ENCODE measurements at regions not wholly inside any gene's neighbourhood (a gene's known extent, or its start where the extent isn't known, plus 50 kb on each side); places are given as distances from the start of the nearest gene placed in this dataset.

DNA sequence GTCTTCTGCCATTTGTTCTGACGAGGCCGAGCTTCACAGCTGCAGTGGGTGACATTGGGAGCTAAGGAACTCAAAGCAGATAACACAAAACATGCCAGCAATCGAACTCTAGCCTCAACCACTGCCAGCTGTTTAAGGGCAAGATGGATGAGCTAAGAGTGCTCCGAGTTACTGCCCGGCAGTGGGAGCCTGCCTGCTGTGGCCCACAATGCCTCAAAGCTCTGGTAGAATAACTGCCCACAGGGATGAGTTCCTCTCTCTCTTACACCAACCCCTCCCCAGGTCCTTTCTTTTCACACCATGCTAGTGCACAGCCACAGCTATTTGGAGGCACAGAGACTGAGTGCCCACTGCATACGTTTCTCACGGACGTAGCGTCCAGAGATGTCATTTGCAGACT is 330.5 kb downstream of the FGF9 start:
- no peak overlapping the region for H3K27ac ChIP-seq
- TF ChIP-seq, protein P1, sequence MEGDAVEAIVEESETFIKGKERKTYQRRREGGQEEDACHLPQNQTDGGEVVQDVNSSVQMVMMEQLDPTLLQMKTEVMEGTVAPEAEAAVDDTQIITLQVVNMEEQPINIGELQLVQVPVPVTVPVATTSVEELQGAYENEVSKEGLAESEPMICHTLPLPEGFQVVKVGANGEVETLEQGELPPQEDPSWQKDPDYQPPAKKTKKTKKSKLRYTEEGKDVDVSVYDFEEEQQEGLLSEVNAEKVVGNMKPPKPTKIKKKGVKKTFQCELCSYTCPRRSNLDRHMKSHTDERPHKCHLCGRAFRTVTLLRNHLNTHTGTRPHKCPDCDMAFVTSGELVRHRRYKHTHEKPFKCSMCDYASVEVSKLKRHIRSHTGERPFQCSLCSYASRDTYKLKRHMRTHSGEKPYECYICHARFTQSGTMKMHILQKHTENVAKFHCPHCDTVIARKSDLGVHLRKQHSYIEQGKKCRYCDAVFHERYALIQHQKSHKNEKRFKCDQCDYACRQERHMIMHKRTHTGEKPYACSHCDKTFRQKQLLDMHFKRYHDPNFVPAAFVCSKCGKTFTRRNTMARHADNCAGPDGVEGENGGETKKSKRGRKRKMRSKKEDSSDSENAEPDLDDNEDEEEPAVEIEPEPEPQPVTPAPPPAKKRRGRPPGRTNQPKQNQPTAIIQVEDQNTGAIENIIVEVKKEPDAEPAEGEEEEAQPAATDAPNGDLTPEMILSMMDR (conservative IDR thresholded peaks at IDR 0.05): no peak

DNA sequence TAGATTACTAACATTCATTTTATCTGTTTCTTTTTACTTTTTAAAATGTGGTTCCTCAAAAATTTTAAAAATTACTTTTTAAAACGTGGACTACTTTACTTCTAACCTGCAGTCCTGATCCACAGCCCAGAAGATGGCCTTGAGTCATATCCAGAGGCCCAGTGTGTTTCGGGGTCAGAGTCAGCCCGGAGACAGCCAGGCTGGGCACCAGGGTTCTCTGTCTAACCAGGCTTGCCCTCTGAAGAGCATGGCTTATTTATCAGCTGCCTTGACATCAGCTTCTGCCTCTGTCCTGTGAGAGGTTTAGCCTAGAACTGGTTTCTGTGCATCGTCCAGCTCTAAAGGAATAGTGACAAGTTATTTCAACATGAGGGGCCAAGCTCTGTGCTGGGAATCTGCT is 332.0 kb downstream of the FGF9 start:
- TF ChIP-seq, protein P1 (conservative IDR thresholded peaks at IDR 0.05): no peak
- no peak overlapping the region for H3K27ac ChIP-seq

DNA sequence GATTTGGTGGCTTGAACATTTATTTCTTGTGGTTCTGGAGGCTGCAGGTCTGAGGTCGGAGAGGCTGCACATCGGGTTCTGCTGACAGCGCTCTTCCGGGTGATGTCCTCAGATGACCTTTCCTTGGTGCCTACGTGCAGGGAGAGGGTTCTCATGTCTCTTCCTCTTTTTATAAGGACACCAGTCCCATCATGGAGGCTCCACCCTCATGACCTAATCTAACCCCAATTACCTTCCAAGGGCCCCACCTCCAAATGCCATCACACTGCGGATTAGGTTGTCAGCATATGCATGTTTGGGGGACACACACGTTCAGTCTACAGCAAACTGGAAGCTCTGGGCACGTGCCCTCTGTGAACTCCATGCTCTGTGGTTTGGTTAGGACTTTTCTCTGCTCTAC is 338.6 kb downstream of the FGF9 start:
- TF ChIP-seq, protein P1 (conservative IDR thresholded peaks at IDR 0.05): no peak
- H3K27ac ChIP-seq: no peak overlapping the region

DNA sequence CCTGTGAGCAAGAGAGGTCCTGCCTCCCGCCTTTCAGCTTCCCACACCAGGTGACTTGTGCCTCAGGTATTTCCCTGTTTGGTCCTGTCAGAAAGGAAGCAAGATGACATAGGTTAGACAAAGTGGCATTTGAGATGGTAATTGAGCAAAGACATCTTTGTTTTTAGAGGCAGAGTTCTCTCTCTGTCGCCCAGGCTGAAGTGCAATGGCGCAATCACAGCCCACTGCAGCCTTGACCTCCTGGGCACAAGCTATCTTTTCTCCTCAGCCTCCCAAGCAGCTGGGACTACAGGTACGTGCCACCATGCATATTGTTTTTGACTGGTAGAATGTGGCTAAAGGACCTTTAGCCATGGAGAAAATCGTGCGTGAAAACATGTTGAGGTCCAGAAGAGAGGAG is 339.1 kb downstream of the FGF9 start:
- TF ChIP-seq, protein P1 (conservative IDR thresholded peaks at IDR 0.05): no peak

DNA sequence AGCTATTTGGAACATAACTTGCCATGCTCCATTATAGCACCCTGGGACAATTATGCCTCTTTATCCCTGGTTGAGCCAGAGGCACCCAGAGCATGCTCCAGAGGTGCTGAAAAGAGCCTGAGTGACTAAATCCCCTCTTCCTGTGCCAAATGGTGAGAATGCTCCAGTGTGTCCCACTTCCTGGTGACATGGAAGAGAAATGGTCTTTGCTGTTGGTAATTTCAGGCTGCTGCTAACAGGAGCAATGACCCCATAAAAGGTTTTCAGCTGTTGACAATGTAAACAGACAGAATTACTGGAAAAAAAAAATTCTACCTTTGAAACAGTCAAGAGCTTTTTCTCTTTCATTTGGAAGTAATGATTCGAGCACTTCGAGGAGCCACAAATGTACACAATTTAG is 341.8 kb downstream of the FGF9 start:
- no peak overlapping the region for H3K27ac ChIP-seq
- TF ChIP-seq, protein P1 (conservative IDR thresholded peaks at IDR 0.05): no peak

More for the DNA sequence above, 339.1 kb downstream of the FGF9 start:
- H3K27ac ChIP-seq: no peak overlapping the region

DNA sequence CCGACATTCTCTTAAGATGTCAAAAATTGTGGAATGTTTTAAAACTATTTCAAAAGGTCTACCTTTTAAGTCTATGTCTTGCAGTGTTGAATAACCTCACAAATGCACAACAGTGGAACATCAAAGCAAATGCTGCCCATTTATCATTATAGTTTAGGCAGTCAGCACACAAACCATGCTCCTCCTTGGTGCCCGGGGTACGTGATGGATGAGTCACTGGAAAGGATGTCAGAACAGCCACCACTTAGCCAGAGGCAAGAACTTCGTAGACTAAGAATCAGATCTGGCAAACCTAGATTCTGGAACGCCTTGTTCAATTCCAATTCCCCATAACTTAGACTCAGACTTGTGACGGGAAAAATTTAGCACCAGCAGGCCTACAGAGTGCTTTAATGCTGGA is 343.6 kb downstream of the FGF9 start:
- H3K27ac ChIP-seq: no peak overlapping the region
- TF ChIP-seq, protein P1 (conservative IDR thresholded peaks at IDR 0.05): no peak

DNA sequence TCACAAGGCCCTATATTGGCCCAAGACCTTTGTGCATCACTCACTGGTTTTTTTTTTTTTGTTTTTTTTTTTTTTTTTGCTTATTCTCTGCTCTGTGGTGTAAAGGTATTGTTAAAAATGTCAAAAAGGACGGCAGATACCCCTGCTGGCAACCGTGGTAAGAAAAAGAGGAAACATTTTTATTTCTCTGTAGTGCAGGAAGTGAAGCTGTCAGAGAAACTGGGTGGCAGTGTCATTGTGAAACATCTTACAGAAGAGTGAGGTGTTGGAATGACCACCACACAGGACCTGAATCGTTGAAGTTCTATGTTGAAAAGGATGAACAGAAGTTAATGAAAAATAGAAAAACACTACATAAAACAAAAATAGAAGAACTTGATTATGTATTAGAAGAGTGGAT is 346.4 kb downstream of the FGF9 start:
- TF ChIP-seq, protein P1 (conservative IDR thresholded peaks at IDR 0.05): no peak
- no peak overlapping the region for H3K27ac ChIP-seq
